ENCODE measurements at regions not wholly inside any gene's neighbourhood (a gene's known extent, or its start where the extent isn't known, plus 50 kb on each side); places are given as distances from the start of the nearest gene placed in this dataset.

- TF ChIP-seq PREB (CRISPR knock-in tag; IDR thresholded peaks at IDR 0.05; ENCODE audit: borderline replicate concordance) (no peak), ELF4 (CRISPR knock-in tag; IDR thresholded peaks at IDR 0.05; ENCODE audit: low read depth) (no peak), CDX4 (CRISPR knock-in tag; IDR thresholded peaks at IDR 0.05; ENCODE audit: borderline replicate concordance) (no peak), GABPB1 (CRISPR knock-in tag; IDR thresholded peaks at IDR 0.05) (no peak)
Observed at GRCh38 chr2:192729369-192729768, 534.6 kb upstream of the TMEFF2 start (continued).

- Mint-ChIP-seq H3K36me3 (no peaks in the 10 kb centered on the region), H3K4me3 (no peak overlapping the region)
- ATAC-seq, result no peak
Observed at GRCh38 chr2:192725991-192726390, 531.3 kb upstream of the TMEFF2 start.

GRCh38 chr2:192719629-192720028, 524.9 kb upstream of the TMEFF2 start:
- peaks cover 4% of the 10 kb centered on the region; the same call in 1 of the 2 replicates for H3K4me1 Mint-ChIP-seq
- H3K27ac Mint-ChIP-seq, result no peak overlapping the region
- no peaks in the 10 kb centered on the region for H3K36me3 Mint-ChIP-seq
- POLR2A ChIA-PET, result no interaction called here
- H3K27me3 Mint-ChIP-seq (ENCODE audit: low read depth), result no peaks in the 10 kb centered on the region
- ATAC-seq (no peak), DNase-seq (ENCODE audit: low spot score) (no peak)
- CTCF ChIA-PET, result no interaction called here
- H3K4me3 Mint-ChIP-seq, result no peak overlapping the region
- no peaks in the 10 kb centered on the region; the same call in 1 of the 2 replicates for H3K9me3 Mint-ChIP-seq
- TF ChIP-seq ZNF396 (CRISPR knock-in tag; IDR thresholded peaks at IDR 0.05; ENCODE audit: borderline replicate concordance), result no peak
- TF ChIP-seq ZNF425 (CRISPR knock-in tag; conservative IDR thresholded peaks at IDR 0.05), result no peak
- TF ChIP-seq HMGXB4 (CRISPR knock-in tag; IDR thresholded peaks at IDR 0.05), result no peak
- TF ChIP-seq ZNF263 (CRISPR knock-in tag; IDR thresholded peaks at IDR 0.05; ENCODE audit: low read depth), result no peak
- no peak for TF ChIP-seq MLX (CRISPR knock-in tag; IDR thresholded peaks at IDR 0.05)
- no peak for TF ChIP-seq AR (CRISPR knock-in tag; IDR thresholded peaks at IDR 0.05)
- TF ChIP-seq MYBL2 (CRISPR knock-in tag; IDR thresholded peaks at IDR 0.05), result no peak
- TF ChIP-seq CBFB (CRISPR knock-in tag; IDR thresholded peaks at IDR 0.05; ENCODE audit: low read depth), result no peak

More at GRCh38 chr2:192725991-192726390, 531.3 kb upstream of the TMEFF2 start:
- ChIA-PET CTCF (no interaction called here), POLR2A (no interaction called here)
- Mint-ChIP-seq H3K27me3 (ENCODE audit: low read depth) (no peaks in the 10 kb centered on the region), H3K27ac (no peak overlapping the region), H3K9me3 (no peaks in the 10 kb centered on the region; the same call in 1 of the 2 replicates), H3K4me1 (peaks cover 7% of the 10 kb centered on the region; the same call in 1 of the 2 replicates)
- DNase-seq (ENCODE audit: low spot score), result no peak
- TF ChIP-seq TCF7 (CRISPR knock-in tag; IDR thresholded peaks at IDR 0.05; ENCODE audit: low read depth), result no peak
- TF ChIP-seq FOXK1 (CRISPR knock-in tag; IDR thresholded peaks at IDR 0.05), result no peak
- TF ChIP-seq CTCF (IDR thresholded peaks at IDR 0.05), result no peak
- TF ChIP-seq NR1H2 (CRISPR knock-in tag; IDR thresholded peaks at IDR 0.05), result no peak
- no peak for TF ChIP-seq ZNF416 (CRISPR knock-in tag; IDR thresholded peaks at IDR 0.05)

Data from WTC11 (cell line).